ENCODE measurements at regions not wholly inside any gene's neighbourhood (a gene's known extent, or its start where the extent isn't known, plus 50 kb on each side); places are given as distances from the start of the nearest gene placed in this dataset.
"Not testable (repeated sequence)": the region's sequence is repeated elsewhere in the genome, so short reads cannot be mapped to it uniquely, and the experiment has no call there.

GRCh38 chr4:177191586-177191985, 118.1 kb upstream of the NEIL3 start:
- no peak for DNase-seq

- DNase-seq, result no peak
Measured at GRCh38 chr4:177191991-177192390, 117.7 kb upstream of the NEIL3 start.

- DNase-seq, result not testable (repeated sequence)
Measured at GRCh38 chr4:177193024-177193715, 116.5 kb upstream of the NEIL3 start.

- no peak for DNase-seq
Measured at GRCh38 chr4:177194906-177195305, 114.8 kb upstream of the NEIL3 start.

GRCh38 chr4:177196615-177197014, 113.1 kb upstream of the NEIL3 start:
- no peak for DNase-seq

- DNase-seq, result no peak
Measured at GRCh38 chr4:177201614-177202013, 108.1 kb upstream of the NEIL3 start.

- no peak for DNase-seq
Measured at GRCh38 chr4:177204126-177204525, 105.5 kb upstream of the NEIL3 start.

- DNase-seq, result no peak
Measured at GRCh38 chr4:177214935-177215334, 94.7 kb upstream of the NEIL3 start.

- no peak for DNase-seq
Measured at GRCh38 chr4:177220376-177220775, 89.3 kb upstream of the NEIL3 start.

GRCh38 chr4:177222781-177223180, 86.9 kb upstream of the NEIL3 start:
- DNase-seq, result no peak

- DNase-seq, result no peak
Measured at GRCh38 chr4:177225605-177226004, 84.1 kb upstream of the NEIL3 start.

GRCh38 chr4:177227636-177228035, 82.0 kb upstream of the NEIL3 start:
- no peak for DNase-seq

GRCh38 chr4:177228599-177228998, 81.1 kb upstream of the NEIL3 start:
- no peak for DNase-seq

- DNase-seq, result no peak
Measured at GRCh38 chr4:177229331-177229730, 80.3 kb upstream of the NEIL3 start.

- DNase-seq, result no peak
Measured at GRCh38 chr4:177232473-177232872, 77.2 kb upstream of the NEIL3 start.

- no peak for DNase-seq
Measured at GRCh38 chr4:177235026-177235425, 74.6 kb upstream of the NEIL3 start.

- DNase-seq, result no peak
Measured at GRCh38 chr4:177236886-177237285, 72.8 kb upstream of the NEIL3 start.

- no peak for DNase-seq
Measured at GRCh38 chr4:177237291-177237690, 72.4 kb upstream of the NEIL3 start.

GRCh38 chr4:177239477-177239876, 70.2 kb upstream of the NEIL3 start:
- no peak for DNase-seq

- no peak for DNase-seq
Measured at GRCh38 chr4:177239878-177240277, 69.8 kb upstream of the NEIL3 start.

- no peak for DNase-seq
Measured at GRCh38 chr4:177242651-177243286, 66.9 kb upstream of the NEIL3 start.

- DNase-seq, result no peak
Measured at GRCh38 chr4:177246641-177247584, 62.8 kb upstream of the NEIL3 start.

GRCh38 chr4:177250056-177250696, 59.5 kb upstream of the NEIL3 start:
- DNase-seq, result peak; percentile 36 to 48
